Caco-2 (cell line): ENCODE measurements at regions not wholly inside any gene's neighbourhood (a gene's known extent, or its start where the extent isn't known, plus 50 kb on each side); places are given as distances from the start of the nearest gene placed in this dataset.

Experiments used
- BruUV-seq: library from RNA; stranded (reverse); fragments of 400-500 nt; replicated peaks from 2 replicates; lab custom pipeline; 2021; lab: Mats Ljungman, UMichigan
- CTCF ChIA-PET: fragments of 300-600 bp; sonication (Branson Sonifier 250); formaldehyde crosslinking; loops from one replicate; lab custom pipeline; 2022; ENCODE audit warnings: antibody characterized with exemption; lab: Charles Lee
- POLR2A ChIA-PET: fragments of 300-600 bp; sonication (Branson Sonifier 250); formaldehyde crosslinking; loops from one replicate; lab custom pipeline; 2022; ENCODE audit warnings: antibody characterized with exemption; lab: Charles Lee
- DNase-seq, 2 experiments: peaks; one replicate each; pipeline versions ENCODE4 v3.0.0 to v3.0.0-alpha.2; 2020 to 2022
- H3K27me3 ChIP-seq: replicated peaks from 2 replicates; pipeline ENCODE4 v1.6.0; 2011; ENCODE audit warnings: low read length; ENCODE audit not compliant: control insufficient read depth, insufficient read depth
- H3K36me3 ChIP-seq: 2 replicates; pipeline ENCODE4 v1.5.1; 2011; ENCODE audit warnings: low read length; ENCODE audit not compliant: control insufficient read depth, insufficient read depth
- H3K4me1 ChIP-seq: fragments of 250-450 bp; sonication (Bioruptor Pico); 2 replicates; pipeline ENCODE4 v1.5.1; 2020; ENCODE audit warnings: mild to moderate bottlenecking
- H3K4me3 ChIP-seq: 2 replicates; pipeline ENCODE4 v1.5.1; 2011; ENCODE audit warnings: low read depth, mild to moderate bottlenecking, control low read depth, low read length
- H3K9me3 ChIP-seq: fragments of 250-450 bp; sonication (Bioruptor Pico); 2 replicates; pipeline ENCODE4 v1.5.1; 2020; ENCODE audit warnings: mild to moderate bottlenecking, moderate library complexity
- H3K27ac Mint-ChIP-seq: one replicate; pipeline ENCODE4 v1.8.0; 2022; ENCODE audit warnings: mixed read lengths; ENCODE audit not compliant: unreplicated experiment
- H3K27me3 Mint-ChIP-seq: one replicate; pipeline ENCODE4 v1.8.0; 2022; ENCODE audit warnings: mixed read lengths; ENCODE audit not compliant: insufficient read depth, unreplicated experiment
- H3K36me3 Mint-ChIP-seq: one replicate; pipeline ENCODE4 v1.8.0; 2022; ENCODE audit warnings: mild to moderate bottlenecking, mixed read lengths; ENCODE audit not compliant: insufficient read depth, unreplicated experiment
- H3K4me1 Mint-ChIP-seq: one replicate; pipeline ENCODE4 v1.8.0; 2022; ENCODE audit warnings: low read depth, mixed read lengths; ENCODE audit not compliant: unreplicated experiment
- H3K4me3 Mint-ChIP-seq: one replicate; pipeline ENCODE4 v1.8.0; 2022; ENCODE audit warnings: mild to moderate bottlenecking, moderate library complexity, mixed read lengths; ENCODE audit not compliant: unreplicated experiment
- H3K9me3 Mint-ChIP-seq: one replicate; pipeline ENCODE4 v1.8.0; 2022; ENCODE audit warnings: mixed read lengths; ENCODE audit not compliant: unreplicated experiment
- CTCF ChIP-seq, 2 experiments: fragments of 200-600 bp in 1 of 2; IDR thresholded peaks; 1 replicate in 1 of 2; 2 replicates in 1 of 2; pipeline versions ENCODE4 v1.5.1 to v1.8.0; 2011 to 2022; ENCODE audit warnings: antibody characterized with exemption in 1 of 2, control low read depth in 1 of 2, inconsistent platforms in 1 of 2, low read depth in 1 of 2, low read length in 1 of 2, mild to moderate bottlenecking in 1 of 2, moderate library complexity in 1 of 2; ENCODE audit not compliant: insufficient read depth in 1 of 2, severe bottlenecking in 1 of 2, unreplicated experiment in 1 of 2
- intact Hi-C: fragments of 100-400 bp; cut with micrococcal nuclease; formaldehyde crosslinking; loops from one replicate; pipeline ENCODE4 v1.10.0; 2022; ENCODE audit not compliant: unreplicated experiment

GRCh38 chr12:77243345-77243744 lies 178.0 kb upstream of the E2F7 start:
- Histone ChIP-seq H3K27me3 (no peaks in the 10 kb centered on the region), H3K4me3 (no peak overlapping the region), H3K4me1 (no peaks in the 10 kb centered on the region), H3K36me3 (no peaks in the 10 kb centered on the region), H3K9me3 (no peaks in the 10 kb centered on the region)
- Mint-ChIP-seq H3K27ac (no peak overlapping the region), H3K9me3 (no peaks in the 10 kb centered on the region), H3K4me1 (no peaks in the 10 kb centered on the region), H3K27me3 (peaks cover 4% of the 10 kb centered on the region), H3K36me3 (no peaks in the 10 kb centered on the region), H3K4me3 (no peak overlapping the region)
- intact Hi-C loops: no loop called here
- no peak for TF ChIP-seq CTCF (IDR thresholded peaks at IDR 0.05; ENCODE audit: insufficient read depth in 1 of 2, low read depth in 1 of 2, low read length in 1 of 2, severe bottlenecking in 1 of 2, unreplicated experiment in 1 of 2)
- DNase-seq: no peak
- CTCF ChIA-PET: no interaction called here
- BruUV-seq: no TSS peak
- POLR2A ChIA-PET: no interaction called here

GRCh38 chr12:77239617-77240016 lies 174.2 kb upstream of the E2F7 start:
- H3K27me3 ChIP-seq: no peaks in the 10 kb centered on the region
- no peak overlapping the region for H3K27ac Mint-ChIP-seq
- TF ChIP-seq CTCF (IDR thresholded peaks at IDR 0.05; ENCODE audit: insufficient read depth in 1 of 2, low read depth in 1 of 2, low read length in 1 of 2, severe bottlenecking in 1 of 2, unreplicated experiment in 1 of 2): no peak
- no peak overlapping the region for H3K4me3 ChIP-seq
- H3K36me3 ChIP-seq: no peaks in the 10 kb centered on the region
- no peaks in the 10 kb centered on the region for H3K36me3 Mint-ChIP-seq
- H3K9me3 ChIP-seq: no peaks in the 10 kb centered on the region
- no peaks in the 10 kb centered on the region for H3K4me1 ChIP-seq
- intact Hi-C loops: no loop called here
- H3K27me3 Mint-ChIP-seq: peaks cover 8% of the 10 kb centered on the region
- POLR2A ChIA-PET: no interaction called here
- DNase-seq: no peak
- H3K4me1 Mint-ChIP-seq: no peaks in the 10 kb centered on the region
- no TSS peak for BruUV-seq
- CTCF ChIA-PET: no interaction called here
- H3K9me3 Mint-ChIP-seq: no peaks in the 10 kb centered on the region
- no peak overlapping the region for H3K4me3 Mint-ChIP-seq

- no TSS peak for BruUV-seq
- no peak for TF ChIP-seq CTCF (IDR thresholded peaks at IDR 0.05; ENCODE audit: insufficient read depth in 1 of 2, low read depth in 1 of 2, low read length in 1 of 2, severe bottlenecking in 1 of 2, unreplicated experiment in 1 of 2)
- Mint-ChIP-seq H3K9me3 (no peaks in the 10 kb centered on the region), H3K27ac (no peak overlapping the region), H3K4me3 (no peak overlapping the region), H3K27me3 (peaks cover 8% of the 10 kb centered on the region), H3K4me1 (no peaks in the 10 kb centered on the region), H3K36me3 (no peaks in the 10 kb centered on the region)
- intact Hi-C loops: no loop called here
- H3K27me3 ChIP-seq: no peaks in the 10 kb centered on the region
- H3K9me3 ChIP-seq: no peaks in the 10 kb centered on the region
- H3K36me3 ChIP-seq: no peaks in the 10 kb centered on the region
- no peak overlapping the region for H3K4me3 ChIP-seq
- no peak for DNase-seq
- ChIA-PET CTCF (no interaction called here), POLR2A (no interaction called here)
- no peaks in the 10 kb centered on the region for H3K4me1 ChIP-seq
Observed at GRCh38 chr12:77238335-77238734, 173.0 kb upstream of the E2F7 start.
